ENCODE measurements at regions not wholly inside any gene's neighbourhood (a gene's known extent, or its start where the extent isn't known, plus 50 kb on each side); places are given as distances from the start of the nearest gene placed in this dataset.

GRCh38 chr14:61898568-61898967 lies 136.3 kb downstream of the SNAPC1 start:
- H3K14ac ChIP-seq (ENCODE audit: low read length) = no peak overlapping the region
- H2AFZ ChIP-seq (ENCODE audit: low read length) = no peak overlapping the region
- no peaks in the 10 kb centered on the region for H3K4me1 ChIP-seq (ENCODE audit: control insufficient read depth in 2 of 2, insufficient read depth in 1 of 2, low read depth in 1 of 2, low read length in 2 of 2)
- no peak overlapping the region for H4K8ac ChIP-seq (ENCODE audit: low read depth, low read length)
- H3K4me2 ChIP-seq (ENCODE audit: insufficient read depth, low read length, poor library complexity, severe bottlenecking) = no peak overlapping the region
- H3K4ac ChIP-seq (ENCODE audit: low read length) = no peak overlapping the region
- no peak overlapping the region for H2AK5ac ChIP-seq (ENCODE audit: low read depth, low read length)
- H3K9ac ChIP-seq (ENCODE audit: low read depth, low read length, poor library complexity) = no peak overlapping the region
- no peak overlapping the region for H2BK12ac ChIP-seq (ENCODE audit: low read length)
- H2BK5ac ChIP-seq (ENCODE audit: low read length) = no peak overlapping the region
- H3K4me3 ChIP-seq (ENCODE audit: low read length in 2 of 2) = no peak overlapping the region
- H3K9me3 ChIP-seq (replicated peaks in 1 of 2; ENCODE audit: control insufficient read depth in 2 of 2, insufficient read depth in 1 of 2, low read depth in 1 of 2, low read length in 2 of 2) = no peaks in the 10 kb centered on the region
- H2BK15ac ChIP-seq (ENCODE audit: low read length) = no peak overlapping the region
- H2BK120ac ChIP-seq (ENCODE audit: low read depth, low read length) = no peak overlapping the region
- H3K27ac ChIP-seq (replicated peaks; ENCODE audit: low read length) = no peak overlapping the region
- no peaks in the 10 kb centered on the region for H3K79me1 ChIP-seq (ENCODE audit: low read depth, low read length)
- no peak overlapping the region for H4K91ac ChIP-seq (ENCODE audit: low read depth, low read length, poor library complexity)
- no peak for DNase-seq (ENCODE audit: low spot score)
- no peaks in the 10 kb centered on the region for H3K36me3 ChIP-seq (replicated peaks in 1 of 2; ENCODE audit: control insufficient read depth in 2 of 2, insufficient read depth in 2 of 2, low read length in 2 of 2)
- no peak overlapping the region for H3K18ac ChIP-seq (ENCODE audit: low read length)
- no peaks in the 10 kb centered on the region for H3K27me3 ChIP-seq (ENCODE audit: control insufficient read depth in 3 of 3, insufficient read depth in 3 of 3, low read depth in 1 of 3, low read length in 3 of 3)
- no peak overlapping the region for H3K23ac ChIP-seq (ENCODE audit: low read depth, low read length, poor library complexity)
- no CpG with 5 or more reads among the region's 6 CpGs for WGBS, 2 donors (ENCODE audit: extremely low coverage in 2 of 2, insufficient read length in 2 of 2, insufficient replicate concordance in 1 of 2)

DNA sequence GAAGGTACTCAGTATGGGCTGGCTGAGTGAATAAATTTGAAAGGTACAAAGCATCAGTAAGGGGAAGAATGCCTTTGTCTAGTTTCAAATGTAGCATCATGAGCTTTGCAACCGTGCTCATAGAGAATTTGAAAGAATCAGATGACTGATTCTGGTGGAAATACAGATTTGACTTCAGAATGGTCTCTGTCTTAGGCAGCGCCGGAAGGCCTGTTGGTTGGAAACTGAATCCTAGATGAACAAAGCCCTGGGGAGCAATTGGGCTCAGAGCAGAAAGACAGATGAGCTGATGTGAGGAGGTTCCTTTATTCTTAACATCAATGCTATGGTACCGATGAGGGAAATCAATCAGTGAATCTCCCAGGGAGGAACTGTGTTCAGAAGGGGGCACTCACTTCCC lies 137.3 kb downstream of the SNAPC1 start:
- no peak overlapping the region for H3K4me2 ChIP-seq (ENCODE audit: insufficient read depth, low read length, poor library complexity, severe bottlenecking)
- no peak overlapping the region for H3K14ac ChIP-seq (ENCODE audit: low read length)
- no peak overlapping the region for H3K9ac ChIP-seq (ENCODE audit: low read depth, low read length, poor library complexity)
- no peak overlapping the region for H2AK5ac ChIP-seq (ENCODE audit: low read depth, low read length)
- no peak overlapping the region for H2AFZ ChIP-seq (ENCODE audit: low read length)
- H4K91ac ChIP-seq (ENCODE audit: low read depth, low read length, poor library complexity) = no peak overlapping the region
- no peak for DNase-seq (ENCODE audit: low spot score)
- no peaks in the 10 kb centered on the region for H3K36me3 ChIP-seq (replicated peaks in 1 of 2; ENCODE audit: control insufficient read depth in 2 of 2, insufficient read depth in 2 of 2, low read length in 2 of 2)
- H3K4me3 ChIP-seq (ENCODE audit: low read length in 2 of 2) = no peak overlapping the region
- no CpG with 5 or more reads among the region's 4 CpGs for WGBS, 2 donors (ENCODE audit: extremely low coverage in 2 of 2, insufficient read length in 2 of 2, insufficient replicate concordance in 1 of 2)
- no peak overlapping the region for H3K4ac ChIP-seq (ENCODE audit: low read length)
- no peaks in the 10 kb centered on the region for H3K79me1 ChIP-seq (ENCODE audit: low read depth, low read length)
- H3K23ac ChIP-seq (ENCODE audit: low read depth, low read length, poor library complexity) = no peak overlapping the region
- H3K27me3 ChIP-seq (ENCODE audit: control insufficient read depth in 3 of 3, insufficient read depth in 3 of 3, low read depth in 1 of 3, low read length in 3 of 3) = no peaks in the 10 kb centered on the region
- no peak overlapping the region for H2BK15ac ChIP-seq (ENCODE audit: low read length)
- H3K27ac ChIP-seq (replicated peaks; ENCODE audit: low read length) = no peak overlapping the region
- no peaks in the 10 kb centered on the region for H3K9me3 ChIP-seq (replicated peaks in 1 of 2; ENCODE audit: control insufficient read depth in 2 of 2, insufficient read depth in 1 of 2, low read depth in 1 of 2, low read length in 2 of 2)
- H2BK120ac ChIP-seq (ENCODE audit: low read depth, low read length) = no peak overlapping the region
- no peak overlapping the region for H2BK5ac ChIP-seq (ENCODE audit: low read length)
- H3K4me1 ChIP-seq (ENCODE audit: control insufficient read depth in 2 of 2, insufficient read depth in 1 of 2, low read depth in 1 of 2, low read length in 2 of 2) = no peaks in the 10 kb centered on the region
- H2BK12ac ChIP-seq (ENCODE audit: low read length) = no peak overlapping the region
- no peak overlapping the region for H4K8ac ChIP-seq (ENCODE audit: low read depth, low read length)
- H3K18ac ChIP-seq (ENCODE audit: low read length) = no peak overlapping the region

DNA sequence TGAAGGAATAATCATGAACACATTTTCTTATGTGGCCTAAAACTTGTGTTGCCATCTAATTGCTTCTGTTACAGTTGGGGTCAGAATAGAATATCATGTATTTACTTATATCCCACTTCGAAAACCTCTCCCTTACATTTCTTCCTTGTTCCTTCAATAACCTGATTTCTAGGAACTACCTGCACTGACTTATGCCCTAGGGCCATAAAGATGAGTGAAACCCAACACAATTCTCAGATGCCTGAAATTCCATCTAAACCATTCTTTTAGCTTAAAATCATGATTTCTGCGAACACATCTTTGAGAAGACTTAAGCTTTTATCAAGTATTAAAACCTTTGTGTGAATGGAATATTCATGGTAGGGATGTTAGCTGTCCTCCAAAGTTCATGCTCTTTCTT lies 142.7 kb downstream of the SNAPC1 start:
- H3K36me3 ChIP-seq (replicated peaks in 1 of 2; ENCODE audit: control insufficient read depth in 2 of 2, insufficient read depth in 2 of 2, low read length in 2 of 2) = no peaks in the 10 kb centered on the region
- DNase-seq (ENCODE audit: low spot score) = no peak
- H3K23ac ChIP-seq (ENCODE audit: low read depth, low read length, poor library complexity) = no peak overlapping the region
- H2AK5ac ChIP-seq (ENCODE audit: low read depth, low read length) = no peak overlapping the region
- H2BK5ac ChIP-seq (ENCODE audit: low read length) = no peak overlapping the region
- no peak overlapping the region for H3K4me2 ChIP-seq (ENCODE audit: insufficient read depth, low read length, poor library complexity, severe bottlenecking)
- H4K8ac ChIP-seq (ENCODE audit: low read depth, low read length) = no peak overlapping the region
- H3K18ac ChIP-seq (ENCODE audit: low read length) = no peak overlapping the region
- H3K27me3 ChIP-seq (ENCODE audit: control insufficient read depth in 3 of 3, insufficient read depth in 3 of 3, low read depth in 1 of 3, low read length in 3 of 3) = no peaks in the 10 kb centered on the region
- H2BK15ac ChIP-seq (ENCODE audit: low read length) = no peak overlapping the region
- H3K4me1 ChIP-seq (ENCODE audit: control insufficient read depth in 2 of 2, insufficient read depth in 1 of 2, low read depth in 1 of 2, low read length in 2 of 2) = no peaks in the 10 kb centered on the region
- no peak overlapping the region for H2BK12ac ChIP-seq (ENCODE audit: low read length)
- no peak overlapping the region for H3K14ac ChIP-seq (ENCODE audit: low read length)
- H4K91ac ChIP-seq (ENCODE audit: low read depth, low read length, poor library complexity) = no peak overlapping the region
- H3K9me3 ChIP-seq (replicated peaks in 1 of 2; ENCODE audit: control insufficient read depth in 2 of 2, insufficient read depth in 1 of 2, low read depth in 1 of 2, low read length in 2 of 2) = no peaks in the 10 kb centered on the region
- H2AFZ ChIP-seq (ENCODE audit: low read length) = no peak overlapping the region
- H3K4me3 ChIP-seq (ENCODE audit: low read length in 2 of 2) = no peak overlapping the region
- no peak overlapping the region for H2BK120ac ChIP-seq (ENCODE audit: low read depth, low read length)
- no peaks in the 10 kb centered on the region for H3K79me1 ChIP-seq (ENCODE audit: low read depth, low read length)
- no peak overlapping the region for H3K27ac ChIP-seq (replicated peaks; ENCODE audit: low read length)
- no peak overlapping the region for H3K4ac ChIP-seq (ENCODE audit: low read length)
- H3K9ac ChIP-seq (ENCODE audit: low read depth, low read length, poor library complexity) = no peak overlapping the region
- no CpG with 5 or more reads among the region's 2 CpGs for WGBS, 2 donors (ENCODE audit: extremely low coverage in 2 of 2, insufficient read length in 2 of 2, insufficient replicate concordance in 1 of 2)

DNA sequence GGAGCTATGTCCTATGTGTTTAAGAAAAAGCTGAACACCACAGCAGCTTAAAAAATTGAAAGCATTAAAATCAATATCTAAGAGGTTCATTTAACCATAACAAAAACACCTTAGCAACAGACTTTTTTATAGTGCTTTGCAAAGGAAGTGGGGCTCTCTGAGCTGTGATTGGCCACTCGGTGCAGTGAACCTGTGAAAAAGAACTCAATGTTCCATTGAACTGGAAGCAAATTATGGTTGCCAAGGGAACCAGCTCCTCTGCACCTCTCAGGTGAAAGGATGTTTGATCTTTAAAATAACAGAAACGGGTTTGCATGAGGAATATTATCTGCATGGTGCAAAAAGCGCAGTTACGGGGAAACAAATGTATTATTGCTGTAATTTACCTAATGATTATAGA lies 149.4 kb downstream of the SNAPC1 start:
- H2AK5ac ChIP-seq (ENCODE audit: low read depth, low read length) = no peak overlapping the region
- no peak overlapping the region for H3K4me2 ChIP-seq (ENCODE audit: insufficient read depth, low read length, poor library complexity, severe bottlenecking)
- no peak overlapping the region for H2BK120ac ChIP-seq (ENCODE audit: low read depth, low read length)
- no peak overlapping the region for H3K9ac ChIP-seq (ENCODE audit: low read depth, low read length, poor library complexity)
- no peak overlapping the region for H2BK12ac ChIP-seq (ENCODE audit: low read length)
- H2AFZ ChIP-seq (ENCODE audit: low read length) = no peak overlapping the region
- no peaks in the 10 kb centered on the region for H3K4me1 ChIP-seq (ENCODE audit: control insufficient read depth in 2 of 2, insufficient read depth in 1 of 2, low read depth in 1 of 2, low read length in 2 of 2)
- no peak overlapping the region for H2BK5ac ChIP-seq (ENCODE audit: low read length)
- no peak overlapping the region for H4K91ac ChIP-seq (ENCODE audit: low read depth, low read length, poor library complexity)
- DNase-seq (ENCODE audit: low spot score) = no peak
- H3K9me3 ChIP-seq (replicated peaks in 1 of 2; ENCODE audit: control insufficient read depth in 2 of 2, insufficient read depth in 1 of 2, low read depth in 1 of 2, low read length in 2 of 2) = no peaks in the 10 kb centered on the region
- WGBS, 2 donors (ENCODE audit: extremely low coverage in 2 of 2, insufficient read length in 2 of 2, insufficient replicate concordance in 1 of 2) = no CpG with 5 or more reads among the region's 4 CpGs
- H3K79me1 ChIP-seq (ENCODE audit: low read depth, low read length) = no peaks in the 10 kb centered on the region
- no peak overlapping the region for H4K8ac ChIP-seq (ENCODE audit: low read depth, low read length)
- no peak overlapping the region for H3K4me3 ChIP-seq (ENCODE audit: low read length in 2 of 2)
- H3K27ac ChIP-seq (replicated peaks; ENCODE audit: low read length) = no peak overlapping the region
- no peak overlapping the region for H3K18ac ChIP-seq (ENCODE audit: low read length)
- no peak overlapping the region for H3K14ac ChIP-seq (ENCODE audit: low read length)
- no peaks in the 10 kb centered on the region for H3K36me3 ChIP-seq (replicated peaks in 1 of 2; ENCODE audit: control insufficient read depth in 2 of 2, insufficient read depth in 2 of 2, low read length in 2 of 2)
- H3K27me3 ChIP-seq (ENCODE audit: control insufficient read depth in 3 of 3, insufficient read depth in 3 of 3, low read depth in 1 of 3, low read length in 3 of 3) = no peaks in the 10 kb centered on the region
- H3K23ac ChIP-seq (ENCODE audit: low read depth, low read length, poor library complexity) = no peak overlapping the region
- H3K4ac ChIP-seq (ENCODE audit: low read length) = no peak overlapping the region
- no peak overlapping the region for H2BK15ac ChIP-seq (ENCODE audit: low read length)
